A549 (cell line): ENCODE measurements at regions not wholly inside any gene's neighbourhood (a gene's known extent, or its start where the extent isn't known, plus 50 kb on each side); places are given as distances from the start of the nearest gene placed in this dataset.

Experiments
- ATAC-seq, 2 experiments: fragments of 200-7000 bp in 1 of 2; fragments of >200 bp in 1 of 2; cut with Nextera tagmentation in 1 of 2; cut with Tn5 transposase in 1 of 2; 3 replicates each; pipeline versions ENCODE4 v1.8.0 to v1.9.1; 2018 to 2020; ENCODE audit warnings: mild to moderate bottlenecking in 1 of 2, moderate library complexity in 1 of 2
- CTCF ChIA-PET: fragments of 300-600 bp; sonication (Branson Sonifier 250); formaldehyde crosslinking; extraction: SDS; loops from one replicate; lab custom pipeline; 2021; ENCODE audit warnings: antibody characterized with exemption, inconsistent platforms; lab: Yijun Ruan, JAX
- POLR2A ChIA-PET: fragments of 350-600 bp; formaldehyde crosslinking; extraction: SDS; loops from one replicate; lab custom pipeline; 2021; ENCODE audit warnings: antibody characterized with exemption, inconsistent platforms; lab: Yijun Ruan, JAX
- DNase-seq, 2 experiments: peaks; one replicate each; pipeline versions ENCODE4 v3.0.0 to v3.0.0-alpha.2; 2011 to 2016; ENCODE audit warnings: low read depth in 1 of 2, low spot score in 1 of 2
- FAIRE-seq: peaks from 2 replicates; lab custom pipeline; 2011; peaks lifted over from hg19 to GRCh38; lab: Jason Lieb, UNC
- H3K27ac ChIP-seq, 2 experiments: fragments of >200 bp; sonication (Bioruptor Twin); formaldehyde crosslinking; 3 replicates each; pipeline ENCODE4 v1.5.1; 2016 to 2017
- H3K4me1 ChIP-seq: fragments of >200 bp; sonication (Bioruptor Twin); formaldehyde crosslinking; 3 replicates; pipeline ENCODE4 v1.6.1; 2016
- H3K4me2 ChIP-seq: fragments of >200 bp; sonication (Bioruptor Twin); formaldehyde crosslinking; 3 replicates; pipeline ENCODE4 v1.6.1; 2016
- H3K4me3 ChIP-seq: fragments of >200 bp; sonication (Bioruptor Twin); formaldehyde crosslinking; 3 replicates; pipeline ENCODE4 v1.5.1; 2016
- H3K9me3 ChIP-seq: fragments of >200 bp; sonication (Bioruptor Twin); formaldehyde crosslinking; 3 replicates; pipeline ENCODE4 v1.6.1; 2016
- BCL3 ChIP-seq: fragments of >200 bp; sonication (Bioruptor Twin); formaldehyde crosslinking; IDR thresholded peaks from 3 replicates; pipeline ENCODE4 v1.6.1; 2016
- CBX2 ChIP-seq: fragments of 200-600 bp; sonication (generic); IDR thresholded peaks from 2 replicates; pipeline ENCODE4 v1.6.1; 2016; ENCODE audit warnings: low read depth, mild to moderate bottlenecking, borderline replicate concordance
- CBX8 ChIP-seq: fragments of 200-600 bp; sonication (generic); IDR thresholded peaks from 2 replicates; pipeline ENCODE4 v1.6.1; 2016
- CTCF ChIP-seq: fragments of >200 bp; sonication (Bioruptor Twin); formaldehyde crosslinking; IDR thresholded peaks from 3 replicates; pipeline ENCODE4 v1.5.1; 2016
- E2F6 ChIP-seq: IDR thresholded peaks from 2 replicates; pipeline ENCODE4 v1.6.1; 2012; ENCODE audit warnings: low read depth, borderline replicate concordance
- EHF ChIP-seq: fragments of 250-450 bp; sonication (Bioruptor Pico); IDR thresholded peaks from 2 replicates; pipeline ENCODE4 v1.5.0; 2020; ENCODE audit warnings: mild to moderate bottlenecking
- FOSB ChIP-seq: fragments of 250-450 bp; sonication (Bioruptor Pico); IDR thresholded peaks from 2 replicates; pipeline ENCODE4 v1.5.0; 2020; ENCODE audit warnings: mild to moderate bottlenecking, moderate library complexity
- FOSL2 ChIP-seq, 2 experiments: fragments of 450-650 bp in 1 of 2; fragments of >200 bp in 1 of 2; sonication (Bioruptor Twin) in 1 of 2; formaldehyde crosslinking; IDR thresholded peaks; 2 replicates each; pipeline versions ENCODE4 v1.5.0 to v1.6.1; 2016 to 2020; ENCODE audit warnings: mild to moderate bottlenecking in 1 of 2, moderate library complexity in 1 of 2
- HDAC2 ChIP-seq: fragments of 200-600 bp; sonication (generic); IDR thresholded peaks from 2 replicates; pipeline ENCODE4 v1.6.1; 2016
- HES2 ChIP-seq: fragments of >200 bp; sonication (Bioruptor Twin); formaldehyde crosslinking; IDR thresholded peaks from 2 replicates; pipeline ENCODE4 v1.6.1; 2016
- HMGXB4 ChIP-seq: fragments of 250-450 bp; sonication (Bioruptor Pico); IDR thresholded peaks from 2 replicates; pipeline ENCODE4 v1.5.0; 2021; ENCODE audit warnings: mild to moderate bottlenecking, moderate library complexity, borderline replicate concordance
- HOXB5 ChIP-seq: fragments of 250-450 bp; sonication (Bioruptor Pico); IDR thresholded peaks from 2 replicates; pipeline ENCODE4 v1.5.0; 2020; ENCODE audit warnings: mild to moderate bottlenecking, moderate library complexity
- KDM1A ChIP-seq: fragments of 200-600 bp; sonication (generic); IDR thresholded peaks from 2 replicates; pipeline ENCODE4 v1.6.1; 2016; ENCODE audit warnings: low read depth, mild to moderate bottlenecking
- KDM5A ChIP-seq: fragments of 200-600 bp; sonication (generic); IDR thresholded peaks from 2 replicates; pipeline ENCODE4 v1.6.1; 2016; ENCODE audit warnings: antibody characterized with exemption, mild to moderate bottlenecking
- MAFK ChIP-seq: fragments of 450-650 bp; IDR thresholded peaks from 2 replicates; pipeline ENCODE4 v1.6.1; 2014; ENCODE audit not compliant: partially characterized antibody
- MAX ChIP-seq: IDR thresholded peaks from 2 replicates; pipeline ENCODE4 v1.6.1; 2012
- NFE2L2 ChIP-seq: fragments of 150-350 bp; conservative IDR thresholded peaks from 2 replicates; pipeline ENCODE4 v1.6.1; 2014; ENCODE audit warnings: low read length
- PHF8 ChIP-seq: fragments of 200-600 bp; sonication (generic); IDR thresholded peaks from 2 replicates; pipeline ENCODE4 v1.6.1; 2016; ENCODE audit warnings: low read depth, mild to moderate bottlenecking, antibody characterized with exemption, moderate library complexity, borderline replicate concordance
- POLR2A ChIP-seq: IDR thresholded peaks from 2 replicates; pipeline ENCODE4 v1.6.1; 2012; ENCODE audit warnings: mild to moderate bottlenecking, low read length
- POLR2AphosphoS2 ChIP-seq: conservative IDR thresholded peaks from 2 replicates; pipeline ENCODE4 v1.6.1; 2012; ENCODE audit warnings: low read length, improper control_type of control experiment, inconsistent platforms
- RARB ChIP-seq: fragments of 250-450 bp; sonication (Bioruptor Pico); IDR thresholded peaks from 2 replicates; pipeline ENCODE4 v1.8.0; 2021; ENCODE audit warnings: mild to moderate bottlenecking, moderate library complexity
- SREBF2 ChIP-seq: fragments of 450-650 bp; IDR thresholded peaks from 2 replicates; pipeline ENCODE4 v1.6.1; 2014; ENCODE audit warnings: mild to moderate bottlenecking, moderate library complexity
- TFCP2L1 ChIP-seq: fragments of 250-450 bp; sonication (Bioruptor Pico); IDR thresholded peaks from 2 replicates; pipeline ENCODE4 v1.5.0; 2021; ENCODE audit warnings: mild to moderate bottlenecking
- ZNF302 ChIP-seq: fragments of 250-450 bp; sonication (Bioruptor Pico); IDR thresholded peaks from 2 replicates; pipeline ENCODE4 v1.9.0; 2021; ENCODE audit warnings: inconsistent platforms, mild to moderate bottlenecking, moderate library complexity
- ZSCAN20 ChIP-seq: fragments of 250-450 bp; sonication (Bioruptor Pico); IDR thresholded peaks from 2 replicates; pipeline ENCODE4 v1.8.0; 2022; ENCODE audit warnings: mild to moderate bottlenecking, moderate library complexity
- WGBS: methylation state at CpG from one replicate; pipeline ENCODE4 v1.1.6; 2017; ENCODE audit errors: missing lambda C conversion rate; 5-methylcytosine and 5-hydroxymethylcytosine counted together

GRCh38 chr10:3982746-3983442 is 197.9 kb upstream of the KLF6 start:
- CTCF ChIA-PET = interaction anchor here (0.6 kb wide), 1 partner anchor 9 kb away, joined by 4 read pairs; no protein-coding TSS in a partner anchor
- ATAC-seq = no peak

GRCh38 chr10:3981300-3981699 is 196.3 kb upstream of the KLF6 start:
- CTCF ChIA-PET = interaction anchor here (1.3 kb wide), 1 partner anchor 786 kb away, joined by 3 read pairs; no protein-coding TSS in a partner anchor
- ATAC-seq (no peak), FAIRE-seq (no peak)
- no peak for TF ChIP-seq SREBF2
- TF ChIP-seq PHF8 = no peak
- TF ChIP-seq MAFK = no peak
- no peak for TF ChIP-seq HMGXB4 (CRISPR knock-in tag)
- no peak for TF ChIP-seq EHF (CRISPR knock-in tag)
- TF ChIP-seq ZNF302 = no peak
- no peak for TF ChIP-seq CTCF
- no peak for TF ChIP-seq KDM5A
- TF ChIP-seq BCL3 = no peak

More at GRCh38 chr10:3982746-3983442, 197.9 kb upstream of the KLF6 start:
- FAIRE-seq = no peak
- Histone ChIP-seq H3K4me3 (no peak overlapping the region), H3K4me2 (no peak overlapping the region), H3K27ac (no peak overlapping the region), H3K4me1 (no peaks in the 10 kb centered on the region), H3K9me3 (no peaks in the 10 kb centered on the region)
- DNase-seq = no peak
- POLR2A ChIA-PET = no interaction called here
- TF ChIP-seq FOSB (CRISPR knock-in tag) (no peak), HES2 (no peak), CTCF (no peak), HDAC2 (no peak), FOSL2 (IDR thresholded peaks at IDR 0.05) (no peak), FOSL2 (CRISPR knock-in tag; IDR thresholded peaks at IDR 0.05) (no peak), HOXB5 (CRISPR knock-in tag) (no peak), RARB (CRISPR knock-in tag) (no peak), TFCP2L1 (CRISPR knock-in tag) (no peak), CBX2 (no peak), CBX8 (no peak), HMGXB4 (CRISPR knock-in tag) (no peak), SREBF2 (no peak), NFE2L2 (no peak), E2F6 (no peak), POLR2AphosphoS2 (no peak), KDM1A (no peak), POLR2A (no peak), MAFK (no peak), ZSCAN20 (CRISPR knock-in tag) (no peak), MAX (no peak)

More at GRCh38 chr10:3981300-3981699, 196.3 kb upstream of the KLF6 start:
- no peak overlapping the region for H3K4me2 ChIP-seq
- no peaks in the 10 kb centered on the region for H3K4me1 ChIP-seq
- no peaks in the 10 kb centered on the region for H3K9me3 ChIP-seq
- 66% methylated on average over 10 of the region's 10 CpGs for WGBS
- no peak overlapping the region for H3K4me3 ChIP-seq
- DNase-seq = no peak
- H3K27ac ChIP-seq = no peak overlapping the region
- POLR2A ChIA-PET = no interaction called here
